Suprapubic skin (tissue), 4 donors: ENCODE measurements at regions not wholly inside any gene's neighbourhood (a gene's known extent, or its start where the extent isn't known, plus 50 kb on each side); places are given as distances from the start of the nearest gene placed in this dataset.

Experiments
- DNase-seq, 2 donors: peaks; one replicate each; pipeline ENCODE4 v3.0.0-alpha.2; 2019; ENCODE audit warnings: low spot score in 2 of 2
- H3K27ac ChIP-seq: fragments of 200-600 bp; sonication (generic); one replicate; pipeline ENCODE4 v1.5.1; 2019
- H3K27me3 ChIP-seq: fragments of 200-600 bp; sonication (generic); one replicate; pipeline ENCODE4 v1.5.1; 2019
- H3K36me3 ChIP-seq: fragments of 200-600 bp; sonication (generic); one replicate; pipeline ENCODE4 v1.5.1; 2019
- H3K4me1 ChIP-seq: fragments of 200-600 bp; sonication (generic); one replicate; pipeline ENCODE4 v1.5.1; 2019
- H3K4me3 ChIP-seq: fragments of 200-600 bp; sonication (generic); one replicate; pipeline ENCODE4 v1.5.1; 2019; ENCODE audit warnings: mild to moderate bottlenecking
- H3K9me3 ChIP-seq: fragments of 200-600 bp; sonication (generic); one replicate; pipeline ENCODE4 v1.5.1; 2019
- EP300 ChIP-seq: sonication (generic); formaldehyde crosslinking; IDR thresholded peaks from one replicate; pipeline ENCODE4 v1.6.1; 2017; ENCODE audit warnings: antibody characterized with exemption
- POLR2A ChIP-seq, 2 donors: fragments of 450-650 bp; IDR thresholded peaks; one replicate each; pipeline ENCODE4 v1.6.1; 2017; ENCODE audit warnings: antibody characterized with exemption in 2 of 2, mild to moderate bottlenecking in 2 of 2, moderate library complexity in 2 of 2
- POLR2AphosphoS5 ChIP-seq, 3 donors: sonication (generic); formaldehyde crosslinking; IDR thresholded peaks; one replicate each; pipeline ENCODE4 v1.6.1; 2017; ENCODE audit warnings: antibody characterized with exemption in 3 of 3
- WGBS: methylation state at CpG from one replicate; pipeline ENCODE4 v1.1.5; 2018; 5-methylcytosine and 5-hydroxymethylcytosine counted together
- TF ChIP-seq, protein P1 (sequence below), 2 donors: fragments of 200-600 bp in 1 of 2; fragments of 450-650 bp in 1 of 2; sonication (generic) in 1 of 2; IDR thresholded peaks; one replicate each; pipeline ENCODE4 v1.5.1; 2016 to 2019; ENCODE audit warnings: antibody characterized with exemption in 2 of 2, mild to moderate bottlenecking in 1 of 2, moderate library complexity in 1 of 2

DNA sequence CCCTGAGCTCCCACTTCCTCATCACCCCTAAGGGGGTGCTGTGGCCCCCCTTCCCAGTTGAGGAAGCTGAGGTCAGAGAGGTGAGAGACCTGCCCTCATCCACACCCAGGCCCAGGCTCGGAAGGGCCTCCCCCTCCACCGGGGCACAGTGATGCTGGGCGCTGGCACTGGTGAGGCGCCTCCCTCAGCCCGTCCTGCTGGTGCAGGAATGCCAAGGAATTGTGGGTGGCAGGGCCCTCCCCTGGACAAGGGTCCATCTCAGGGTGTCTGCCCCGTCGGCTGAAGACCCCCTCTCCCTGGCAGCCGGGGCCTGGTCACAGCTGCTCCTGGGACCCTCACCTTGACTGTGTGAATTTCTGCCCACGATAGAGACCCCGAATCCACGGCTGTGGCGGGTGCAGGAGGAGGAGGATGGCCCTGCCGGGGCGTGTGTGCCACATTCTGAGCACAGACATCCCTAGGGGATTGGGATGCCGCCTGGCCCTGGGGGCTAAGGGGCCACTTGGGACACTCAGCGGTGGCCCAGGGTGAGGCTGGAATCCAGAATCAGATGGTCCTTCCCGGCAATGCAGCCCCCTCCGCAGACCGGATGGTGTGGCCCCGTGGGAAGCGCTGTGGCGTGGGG is 70.2 kb upstream of the GATA5 start:
- no peaks in the 10 kb centered on the region for H3K36me3 ChIP-seq
- H3K27me3 ChIP-seq: peaks cover 84% of the 10 kb centered on the region
- no peak overlapping the region for H3K27ac ChIP-seq
- no peaks in the 10 kb centered on the region for H3K9me3 ChIP-seq
- H3K4me3 ChIP-seq: no peak overlapping the region
- TF ChIP-seq POLR2A (IDR thresholded peaks at IDR 0.05) (no peak), EP300 (no peak), POLR2AphosphoS5 (IDR thresholded peaks at IDR 0.05) (no peak)
- TF ChIP-seq, protein P1, sequence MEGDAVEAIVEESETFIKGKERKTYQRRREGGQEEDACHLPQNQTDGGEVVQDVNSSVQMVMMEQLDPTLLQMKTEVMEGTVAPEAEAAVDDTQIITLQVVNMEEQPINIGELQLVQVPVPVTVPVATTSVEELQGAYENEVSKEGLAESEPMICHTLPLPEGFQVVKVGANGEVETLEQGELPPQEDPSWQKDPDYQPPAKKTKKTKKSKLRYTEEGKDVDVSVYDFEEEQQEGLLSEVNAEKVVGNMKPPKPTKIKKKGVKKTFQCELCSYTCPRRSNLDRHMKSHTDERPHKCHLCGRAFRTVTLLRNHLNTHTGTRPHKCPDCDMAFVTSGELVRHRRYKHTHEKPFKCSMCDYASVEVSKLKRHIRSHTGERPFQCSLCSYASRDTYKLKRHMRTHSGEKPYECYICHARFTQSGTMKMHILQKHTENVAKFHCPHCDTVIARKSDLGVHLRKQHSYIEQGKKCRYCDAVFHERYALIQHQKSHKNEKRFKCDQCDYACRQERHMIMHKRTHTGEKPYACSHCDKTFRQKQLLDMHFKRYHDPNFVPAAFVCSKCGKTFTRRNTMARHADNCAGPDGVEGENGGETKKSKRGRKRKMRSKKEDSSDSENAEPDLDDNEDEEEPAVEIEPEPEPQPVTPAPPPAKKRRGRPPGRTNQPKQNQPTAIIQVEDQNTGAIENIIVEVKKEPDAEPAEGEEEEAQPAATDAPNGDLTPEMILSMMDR (IDR thresholded peaks at IDR 0.05): no peak
- no CpG with 5 or more reads among the region's 22 CpGs for WGBS
- H3K4me1 ChIP-seq: peaks cover 11% of the 10 kb centered on the region
- no peak for DNase-seq

DNA sequence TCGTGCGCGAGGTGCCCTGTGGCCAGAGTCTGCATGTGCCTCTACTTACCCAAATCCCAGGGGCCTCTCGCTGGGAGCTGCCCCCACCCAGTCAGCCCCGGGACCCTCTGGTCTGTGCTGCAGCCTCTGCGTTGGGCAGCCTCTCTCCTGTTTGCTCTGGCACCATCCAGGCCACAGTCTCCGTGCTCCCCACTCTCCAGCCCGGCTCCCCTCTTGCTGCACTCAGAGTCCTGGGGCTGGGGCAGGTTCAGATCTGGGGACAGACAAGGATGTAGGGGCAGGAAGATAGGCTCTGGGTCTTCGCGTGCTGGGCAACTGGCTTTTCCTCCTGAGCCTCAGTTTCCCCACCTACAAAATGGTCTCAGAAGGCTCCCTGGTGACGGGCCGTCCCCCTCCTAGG is 70.8 kb upstream of the GATA5 start:
- H3K36me3 ChIP-seq: no peaks in the 10 kb centered on the region
- peaks cover 17% of the 10 kb centered on the region for H3K4me1 ChIP-seq
- DNase-seq: no peak
- H3K27ac ChIP-seq: no peak overlapping the region
- no peaks in the 10 kb centered on the region for H3K9me3 ChIP-seq
- no peak overlapping the region for H3K4me3 ChIP-seq
- peaks cover 84% of the 10 kb centered on the region for H3K27me3 ChIP-seq
- WGBS: 84% methylated on average over 5 of the region's 12 CpGs
- TF ChIP-seq POLR2AphosphoS5 (IDR thresholded peaks at IDR 0.05) (no peak), POLR2A (IDR thresholded peaks at IDR 0.05) (no peak), EP300 (no peak)
- TF ChIP-seq, protein P1 (IDR thresholded peaks at IDR 0.05): no peak

DNA sequence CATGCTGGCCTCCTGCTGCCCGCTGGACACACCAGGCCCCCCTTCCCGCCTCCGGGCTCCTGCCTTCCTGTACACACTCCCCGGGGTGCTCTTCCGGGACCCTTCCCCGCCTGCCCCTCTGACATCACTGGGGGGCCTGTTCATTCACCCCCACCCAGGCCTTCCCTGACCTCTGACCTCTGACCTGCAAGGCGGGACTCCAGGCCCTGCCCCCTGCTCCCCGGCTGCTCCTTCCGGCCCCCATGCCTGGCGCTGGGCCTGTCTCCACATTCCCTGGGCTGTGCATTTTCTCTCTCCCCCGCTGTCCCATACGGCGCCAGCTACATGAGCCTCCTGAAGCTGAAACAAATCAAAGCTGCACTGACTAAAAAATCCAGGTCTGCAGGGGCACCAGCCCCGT is 71.6 kb upstream of the GATA5 start:
- peaks cover 85% of the 10 kb centered on the region for H3K27me3 ChIP-seq
- no peaks in the 10 kb centered on the region for H3K9me3 ChIP-seq
- TF ChIP-seq POLR2AphosphoS5 (IDR thresholded peaks at IDR 0.05): no peak
- TF ChIP-seq EP300: no peak
- TF ChIP-seq, protein P1 (IDR thresholded peaks at IDR 0.05): no peak
- TF ChIP-seq POLR2A (IDR thresholded peaks at IDR 0.05): no peak
- H3K27ac ChIP-seq: no peak overlapping the region
- H3K4me1 ChIP-seq: peaks cover 20% of the 10 kb centered on the region
- H3K36me3 ChIP-seq: no peaks in the 10 kb centered on the region
- WGBS: 82% methylated on average over 14 of the region's 14 CpGs
- no peak for DNase-seq
- H3K4me3 ChIP-seq: no peak overlapping the region

DNA sequence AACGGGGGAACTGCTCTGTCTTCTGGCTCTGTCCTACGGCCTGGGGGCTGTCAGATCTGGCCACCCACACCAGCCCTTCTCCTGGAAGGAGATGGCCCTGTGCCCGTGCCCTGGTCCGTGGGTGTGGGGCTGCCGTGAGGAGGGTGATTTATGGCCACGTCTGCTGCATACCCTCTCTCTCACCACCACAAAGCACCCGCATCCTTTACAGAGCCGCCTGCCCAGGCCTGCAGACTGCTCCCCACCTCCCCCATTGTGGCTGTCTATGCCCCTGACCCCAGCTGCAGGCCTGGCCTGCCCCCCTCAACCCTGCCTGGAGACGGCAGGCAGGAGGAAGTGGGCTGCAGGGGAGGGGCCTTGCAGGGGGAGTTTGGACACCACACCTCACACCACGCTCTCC is 72.7 kb upstream of the GATA5 start:
- Histone ChIP-seq H3K27me3 (peaks cover 92% of the 10 kb centered on the region), H3K4me3 (no peak overlapping the region), H3K27ac (no peak overlapping the region), H3K36me3 (no peaks in the 10 kb centered on the region), H3K9me3 (no peaks in the 10 kb centered on the region), H3K4me1 (peaks cover 20% of the 10 kb centered on the region)
- no peak for TF ChIP-seq EP300
- TF ChIP-seq, protein P1 (IDR thresholded peaks at IDR 0.05): no peak
- no peak for TF ChIP-seq POLR2AphosphoS5 (IDR thresholded peaks at IDR 0.05)
- no peak for TF ChIP-seq POLR2A (IDR thresholded peaks at IDR 0.05)
- DNase-seq: no peak
- WGBS: 71% methylated on average over 8 of the region's 10 CpGs

DNA sequence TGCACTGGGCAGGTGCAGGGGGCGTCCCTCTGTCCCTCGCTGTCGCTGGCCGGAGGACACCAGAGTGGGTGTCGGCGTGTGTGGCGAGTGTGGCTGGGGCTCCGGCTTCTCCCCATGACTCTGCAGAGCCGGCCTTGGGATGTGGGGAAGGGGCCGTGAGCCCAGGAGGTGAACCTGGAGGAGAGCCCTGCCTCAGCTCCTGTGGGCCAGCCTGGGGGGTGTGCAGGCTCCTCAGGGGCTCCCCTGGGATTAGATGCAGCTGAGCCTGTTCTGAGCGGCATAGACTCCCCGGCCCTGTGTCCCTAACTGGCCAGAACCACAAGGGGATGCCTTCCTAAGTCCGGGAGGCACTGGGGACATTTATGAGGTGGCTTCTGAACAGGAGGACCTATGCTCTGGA is 73.2 kb upstream of the GATA5 start:
- Histone ChIP-seq H3K27ac (no peak overlapping the region), H3K36me3 (no peaks in the 10 kb centered on the region), H3K9me3 (no peaks in the 10 kb centered on the region), H3K4me3 (no peak overlapping the region), H3K27me3 (peaks cover 93% of the 10 kb centered on the region), H3K4me1 (peaks cover 20% of the 10 kb centered on the region)
- no peak for DNase-seq
- WGBS: no CpG with 5 or more reads among the region's 13 CpGs
- TF ChIP-seq EP300 (no peak), POLR2A (IDR thresholded peaks at IDR 0.05) (no peak), POLR2AphosphoS5 (IDR thresholded peaks at IDR 0.05) (no peak)
- TF ChIP-seq, protein P1 (IDR thresholded peaks at IDR 0.05): no peak
